ENCODE measurements at regions not wholly inside any gene's neighbourhood (a gene's known extent, or its start where the extent isn't known, plus 50 kb on each side); places are given as distances from the start of the nearest gene placed in this dataset.

DNA sequence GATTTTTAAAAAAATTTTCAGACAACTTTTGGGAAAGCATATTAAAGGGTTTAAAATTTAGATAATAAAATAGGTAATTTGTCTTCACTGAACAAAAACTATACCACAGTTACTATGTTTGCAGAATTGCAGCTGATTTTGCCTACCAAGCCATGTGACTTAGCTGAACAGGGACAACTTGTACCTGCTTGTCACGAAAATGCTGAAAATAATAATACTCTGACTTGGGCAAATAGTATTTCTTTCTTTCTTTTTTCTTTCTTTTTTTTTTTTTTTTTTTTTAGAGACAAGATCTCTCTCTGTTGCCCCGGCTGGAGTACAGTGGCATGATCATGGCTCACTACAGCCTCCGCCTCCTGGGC is 225.2 kb upstream of the PPP1R2C start:
- H3K4me3 ChIP-seq (ENCODE audit: low read depth, low read length), result no peak overlapping the region
- no peaks in the 10 kb centered on the region for H3K36me3 ChIP-seq (ENCODE audit: control insufficient read depth in 2 of 2, insufficient read depth in 1 of 2, low read length in 2 of 2)
- no peaks in the 10 kb centered on the region for H3K4me1 ChIP-seq (ENCODE audit: control insufficient read depth, insufficient read depth, low read length)
- no peak for TF ChIP-seq ZNF169 (tag by site-specific recombination; IDR thresholded peaks at IDR 0.05)
- TF ChIP-seq KLF1 (tag by site-specific recombination; IDR thresholded peaks at IDR 0.05), result no peak
- TF ChIP-seq ZNF776 (tag by site-specific recombination; IDR thresholded peaks at IDR 0.05; ENCODE audit: borderline replicate concordance), result no peak
- TF ChIP-seq, protein P1, sequence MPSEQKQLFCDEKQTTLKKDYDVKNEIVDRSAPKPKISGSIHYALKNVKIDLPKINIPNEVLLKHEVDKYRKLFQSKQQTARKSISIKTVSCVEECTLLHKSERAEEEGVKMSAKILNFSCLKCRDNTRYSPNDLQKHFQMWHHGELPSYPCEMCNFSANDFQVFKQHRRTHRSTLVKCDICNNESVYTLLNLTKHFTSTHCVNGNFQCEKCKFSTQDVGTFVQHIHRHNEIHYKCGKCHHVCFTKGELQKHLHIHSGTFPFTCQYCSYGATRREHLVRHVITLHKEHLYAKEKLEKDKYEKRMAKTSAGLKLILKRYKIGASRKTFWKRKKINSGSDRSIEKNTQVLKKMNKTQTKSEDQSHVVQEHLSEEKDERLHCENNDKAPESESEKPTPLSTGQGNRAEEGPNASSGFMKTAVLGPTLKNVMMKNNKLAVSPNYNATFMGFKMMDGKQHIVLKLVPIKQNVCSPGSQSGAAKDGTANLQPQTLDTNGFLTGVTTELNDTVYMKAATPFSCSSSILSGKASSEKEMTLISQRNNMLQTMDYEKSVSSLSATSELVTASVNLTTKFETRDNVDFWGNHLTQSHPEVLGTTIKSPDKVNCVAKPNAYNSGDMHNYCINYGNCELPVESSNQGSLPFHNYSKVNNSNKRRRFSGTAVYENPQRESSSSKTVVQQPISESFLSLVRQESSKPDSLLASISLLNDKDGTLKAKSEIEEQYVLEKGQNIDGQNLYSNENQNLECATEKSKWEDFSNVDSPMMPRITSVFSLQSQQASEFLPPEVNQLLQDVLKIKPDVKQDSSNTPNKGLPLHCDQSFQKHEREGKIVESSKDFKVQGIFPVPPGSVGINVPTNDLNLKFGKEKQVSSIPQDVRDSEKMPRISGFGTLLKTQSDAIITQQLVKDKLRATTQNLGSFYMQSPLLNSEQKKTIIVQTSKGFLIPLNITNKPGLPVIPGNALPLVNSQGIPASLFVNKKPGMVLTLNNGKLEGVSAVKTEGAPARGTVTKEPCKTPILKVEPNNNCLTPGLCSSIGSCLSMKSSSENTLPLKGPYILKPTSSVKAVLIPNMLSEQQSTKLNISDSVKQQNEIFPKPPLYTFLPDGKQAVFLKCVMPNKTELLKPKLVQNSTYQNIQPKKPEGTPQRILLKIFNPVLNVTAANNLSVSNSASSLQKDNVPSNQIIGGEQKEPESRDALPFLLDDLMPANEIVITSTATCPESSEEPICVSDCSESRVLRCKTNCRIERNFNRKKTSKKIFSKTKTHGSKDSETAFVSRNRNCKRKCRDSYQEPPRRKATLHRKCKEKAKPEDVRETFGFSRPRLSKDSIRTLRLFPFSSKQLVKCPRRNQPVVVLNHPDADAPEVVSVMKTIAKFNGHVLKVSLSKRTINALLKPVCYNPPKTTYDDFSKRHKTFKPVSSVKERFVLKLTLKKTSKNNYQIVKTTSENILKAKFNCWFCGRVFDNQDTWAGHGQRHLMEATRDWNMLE (tag by site-specific recombination; conservative IDR thresholded peaks at IDR 0.05; ENCODE audit: low read depth), result no peak
- TF ChIP-seq, protein P2, sequence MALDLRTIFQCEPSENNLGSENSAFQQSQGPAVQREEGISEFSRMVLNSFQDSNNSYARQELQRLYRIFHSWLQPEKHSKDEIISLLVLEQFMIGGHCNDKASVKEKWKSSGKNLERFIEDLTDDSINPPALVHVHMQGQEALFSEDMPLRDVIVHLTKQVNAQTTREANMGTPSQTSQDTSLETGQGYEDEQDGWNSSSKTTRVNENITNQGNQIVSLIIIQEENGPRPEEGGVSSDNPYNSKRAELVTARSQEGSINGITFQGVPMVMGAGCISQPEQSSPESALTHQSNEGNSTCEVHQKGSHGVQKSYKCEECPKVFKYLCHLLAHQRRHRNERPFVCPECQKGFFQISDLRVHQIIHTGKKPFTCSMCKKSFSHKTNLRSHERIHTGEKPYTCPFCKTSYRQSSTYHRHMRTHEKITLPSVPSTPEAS (tag by site-specific recombination; IDR thresholded peaks at IDR 0.05), result no peak
- no peak for TF ChIP-seq SALL2 (tag by site-specific recombination; IDR thresholded peaks at IDR 0.05; ENCODE audit: borderline replicate concordance)
- TF ChIP-seq, protein P3, sequence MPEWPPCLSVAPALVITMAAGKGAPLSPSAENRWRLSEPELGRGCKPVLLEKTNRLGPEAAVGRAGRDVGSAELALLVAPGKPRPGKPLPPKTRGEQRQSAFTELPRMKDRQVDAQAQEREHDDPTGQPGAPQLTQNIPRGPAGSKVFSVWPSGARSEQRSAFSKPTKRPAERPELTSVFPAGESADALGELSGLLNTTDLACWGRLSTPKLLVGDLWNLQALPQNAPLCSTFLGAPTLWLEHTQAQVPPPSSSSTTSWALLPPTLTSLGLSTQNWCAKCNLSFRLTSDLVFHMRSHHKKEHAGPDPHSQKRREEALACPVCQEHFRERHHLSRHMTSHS (tag by site-specific recombination; IDR thresholded peaks at IDR 0.05), result no peak
- POLR2A ChIA-PET, result no interaction called here
- H3K9me3 ChIP-seq (ENCODE audit: control insufficient read depth, insufficient read depth, low read depth, low read length), result no peaks in the 10 kb centered on the region
- CTCF ChIA-PET, result no interaction called here
- no peak overlapping the region for H3K27ac ChIP-seq (ENCODE audit: extremely low read depth, low read depth, low read length)

DNA sequence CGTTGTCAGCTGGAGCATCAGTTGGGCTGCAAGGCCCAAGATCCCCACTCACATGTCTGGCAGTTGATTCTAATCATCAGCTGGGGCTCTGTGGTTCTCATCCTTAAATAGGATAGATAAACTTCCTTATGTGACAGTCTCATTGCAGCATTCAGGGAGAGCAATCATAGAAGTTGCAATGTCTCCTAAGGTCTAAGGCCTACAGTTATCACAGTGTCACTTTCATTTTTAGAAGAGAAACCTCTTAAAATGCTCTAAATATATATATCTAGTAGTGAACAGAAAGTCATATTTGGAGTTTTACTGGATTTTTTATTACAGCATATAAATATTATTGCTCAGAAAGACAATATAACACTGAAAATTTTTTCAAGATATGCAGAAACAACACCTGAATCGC is 226.0 kb upstream of the PPP1R2C start:
- POLR2A ChIA-PET, result no interaction called here
- CTCF ChIA-PET, result no interaction called here
- Histone ChIP-seq H3K4me3 (ENCODE audit: low read depth, low read length) (no peak overlapping the region), H3K36me3 (ENCODE audit: control insufficient read depth in 2 of 2, insufficient read depth in 1 of 2, low read length in 2 of 2) (no peaks in the 10 kb centered on the region), H3K27ac (ENCODE audit: extremely low read depth, low read depth, low read length) (no peak overlapping the region), H3K4me1 (ENCODE audit: control insufficient read depth, insufficient read depth, low read length) (no peaks in the 10 kb centered on the region), H3K9me3 (ENCODE audit: control insufficient read depth, insufficient read depth, low read depth, low read length) (no peaks in the 10 kb centered on the region)
- TF ChIP-seq ZNF19 (tag by site-specific recombination; IDR thresholded peaks at IDR 0.05; ENCODE audit: low read depth) (no peak), ZNF324 (tag by site-specific recombination; IDR thresholded peaks at IDR 0.05) (no peak), GLI4 (tag by site-specific recombination; IDR thresholded peaks at IDR 0.05) (no peak), ZSCAN30 (tag by site-specific recombination; IDR thresholded peaks at IDR 0.05) (no peak), ZNF501 (tag by site-specific recombination; IDR thresholded peaks at IDR 0.05) (no peak), ZNF548 (tag by site-specific recombination; IDR thresholded peaks at IDR 0.05) (no peak), ZNF416 (tag by site-specific recombination; IDR thresholded peaks at IDR 0.05) (no peak), TCF7L2 (IDR thresholded peaks at IDR 0.05; ENCODE audit: borderline replicate concordance, low read depth, low read length) (no peak), ZNF561 (tag by site-specific recombination; IDR thresholded peaks at IDR 0.05; ENCODE audit: borderline replicate concordance) (no peak), ZNF610 (tag by site-specific recombination; IDR thresholded peaks at IDR 0.05; ENCODE audit: borderline replicate concordance) (no peak), ZNF549 (tag by site-specific recombination; IDR thresholded peaks at IDR 0.05) (no peak), BCL11A (tag by site-specific recombination; IDR thresholded peaks at IDR 0.05; ENCODE audit: low read depth) (no peak), ZNF664 (tag by site-specific recombination; IDR thresholded peaks at IDR 0.05) (no peak)
- TF ChIP-seq, protein P4, sequence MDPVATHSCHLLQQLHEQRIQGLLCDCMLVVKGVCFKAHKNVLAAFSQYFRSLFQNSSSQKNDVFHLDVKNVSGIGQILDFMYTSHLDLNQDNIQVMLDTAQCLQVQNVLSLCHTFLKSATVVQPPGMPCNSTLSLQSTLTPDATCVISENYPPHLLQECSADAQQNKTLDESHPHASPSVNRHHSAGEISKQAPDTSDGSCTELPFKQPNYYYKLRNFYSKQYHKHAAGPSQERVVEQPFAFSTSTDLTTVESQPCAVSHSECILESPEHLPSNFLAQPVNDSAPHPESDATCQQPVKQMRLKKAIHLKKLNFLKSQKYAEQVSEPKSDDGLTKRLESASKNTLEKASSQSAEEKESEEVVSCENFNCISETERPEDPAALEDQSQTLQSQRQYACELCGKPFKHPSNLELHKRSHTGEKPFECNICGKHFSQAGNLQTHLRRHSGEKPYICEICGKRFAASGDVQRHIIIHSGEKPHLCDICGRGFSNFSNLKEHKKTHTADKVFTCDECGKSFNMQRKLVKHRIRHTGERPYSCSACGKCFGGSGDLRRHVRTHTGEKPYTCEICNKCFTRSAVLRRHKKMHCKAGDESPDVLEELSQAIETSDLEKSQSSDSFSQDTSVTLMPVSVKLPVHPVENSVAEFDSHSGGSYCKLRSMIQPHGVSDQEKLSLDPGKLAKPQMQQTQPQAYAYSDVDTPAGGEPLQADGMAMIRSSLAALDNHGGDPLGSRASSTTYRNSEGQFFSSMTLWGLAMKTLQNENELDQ (tag by site-specific recombination; IDR thresholded peaks at IDR 0.05; ENCODE audit: low read depth), result no peak
- TF ChIP-seq, protein P5, sequence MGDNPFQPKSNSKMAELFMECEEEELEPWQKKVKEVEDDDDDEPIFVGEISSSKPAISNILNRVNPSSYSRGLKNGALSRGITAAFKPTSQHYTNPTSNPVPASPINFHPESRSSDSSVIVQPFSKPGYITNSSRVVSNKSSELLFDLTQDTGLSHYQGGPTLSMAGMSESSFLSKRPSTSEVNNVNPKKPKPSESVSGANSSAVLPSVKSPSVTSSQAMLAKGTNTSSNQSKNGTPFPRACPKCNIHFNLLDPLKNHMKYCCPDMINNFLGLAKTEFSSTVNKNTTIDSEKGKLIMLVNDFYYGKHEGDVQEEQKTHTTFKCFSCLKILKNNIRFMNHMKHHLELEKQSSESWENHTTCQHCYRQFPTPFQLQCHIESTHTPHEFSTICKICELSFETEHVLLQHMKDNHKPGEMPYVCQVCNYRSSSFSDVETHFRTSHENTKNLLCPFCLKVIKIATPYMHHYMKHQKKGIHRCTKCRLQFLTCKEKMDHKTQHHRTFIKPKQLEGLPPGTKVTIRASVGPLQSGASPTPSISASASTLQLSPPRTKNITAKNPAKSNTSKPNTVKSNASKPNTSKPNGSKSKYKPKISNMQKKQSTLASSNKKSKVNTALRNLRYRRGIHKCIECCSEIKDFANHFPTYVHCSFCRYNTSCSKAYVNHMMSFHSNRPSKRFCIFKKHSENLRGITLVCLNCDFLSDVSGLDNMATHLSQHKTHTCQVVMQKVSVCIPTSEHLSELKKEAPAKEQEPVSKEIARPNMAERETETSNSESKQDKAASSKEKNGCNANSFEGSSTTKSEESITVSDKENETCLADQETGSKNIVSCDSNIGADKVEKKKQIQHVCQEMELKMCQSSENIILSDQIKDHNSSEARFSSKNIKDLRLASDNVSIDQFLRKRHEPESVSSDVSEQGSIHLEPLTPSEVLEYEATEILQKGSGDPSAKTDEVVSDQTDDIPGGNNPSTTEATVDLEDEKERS (tag by site-specific recombination; IDR thresholded peaks at IDR 0.05), result no peak
- TF ChIP-seq, protein P3 (tag by site-specific recombination; IDR thresholded peaks at IDR 0.05), result no peak
